ENCODE measurements at regions not wholly inside any gene's neighbourhood (a gene's known extent, or its start where the extent isn't known, plus 50 kb on each side); places are given as distances from the start of the nearest gene placed in this dataset.

DNA sequence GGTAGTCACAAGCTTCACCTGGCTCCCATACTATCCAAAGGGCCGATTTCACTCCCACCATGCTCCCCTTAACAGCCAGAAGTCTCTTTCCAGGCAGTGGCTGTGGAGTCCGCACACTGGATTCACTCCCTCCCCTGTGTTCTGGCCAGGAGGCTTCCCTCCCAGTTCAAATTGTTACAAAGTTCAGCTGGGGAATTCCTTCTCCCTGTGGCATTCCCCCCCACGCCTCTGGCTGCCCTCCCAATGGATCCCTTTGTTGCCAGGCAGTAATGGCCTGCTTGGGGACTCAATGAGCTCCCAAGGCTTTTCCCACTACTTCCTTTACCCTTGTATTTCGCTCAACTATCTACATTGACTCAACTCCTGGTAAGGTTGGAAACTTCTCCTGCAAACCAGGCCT, 1921.4 kb upstream of the PCDH20 start:
- TF ChIP-seq, protein P1, sequence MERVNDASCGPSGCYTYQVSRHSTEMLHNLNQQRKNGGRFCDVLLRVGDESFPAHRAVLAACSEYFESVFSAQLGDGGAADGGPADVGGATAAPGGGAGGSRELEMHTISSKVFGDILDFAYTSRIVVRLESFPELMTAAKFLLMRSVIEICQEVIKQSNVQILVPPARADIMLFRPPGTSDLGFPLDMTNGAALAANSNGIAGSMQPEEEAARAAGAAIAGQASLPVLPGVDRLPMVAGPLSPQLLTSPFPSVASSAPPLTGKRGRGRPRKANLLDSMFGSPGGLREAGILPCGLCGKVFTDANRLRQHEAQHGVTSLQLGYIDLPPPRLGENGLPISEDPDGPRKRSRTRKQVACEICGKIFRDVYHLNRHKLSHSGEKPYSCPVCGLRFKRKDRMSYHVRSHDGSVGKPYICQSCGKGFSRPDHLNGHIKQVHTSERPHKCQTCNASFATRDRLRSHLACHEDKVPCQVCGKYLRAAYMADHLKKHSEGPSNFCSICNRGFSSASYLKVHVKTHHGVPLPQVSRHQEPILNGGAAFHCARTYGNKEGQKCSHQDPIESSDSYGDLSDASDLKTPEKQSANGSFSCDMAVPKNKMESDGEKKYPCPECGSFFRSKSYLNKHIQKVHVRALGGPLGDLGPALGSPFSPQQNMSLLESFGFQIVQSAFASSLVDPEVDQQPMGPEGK (CRISPR knock-in tag; IDR thresholded peaks at IDR 0.05; ENCODE audit: borderline replicate concordance) = no peak
- TF ChIP-seq ARNTL (CRISPR knock-in tag; IDR thresholded peaks at IDR 0.05; ENCODE audit: borderline replicate concordance, low read depth) (no peak), GLIS3 (CRISPR knock-in tag; IDR thresholded peaks at IDR 0.05) (no peak)
